Astrocyte (in vitro differentiated cells and primary cell): ENCODE measurements at regions not wholly inside any gene's neighbourhood (a gene's known extent, or its start where the extent isn't known, plus 50 kb on each side); places are given as distances from the start of the nearest gene placed in this dataset.

Source experiments
- DNase-seq: peaks from one replicate; pipeline ENCODE4 v3.0.0-alpha.2; 2010; ENCODE audit warnings: low read depth
- FAIRE-seq: peaks from 2 replicates; lab custom pipeline; 2011; peaks lifted over from hg19 to GRCh38; lab: Jason Lieb, UNC
- H2AFZ ChIP-seq: 2 replicates; pipeline ENCODE4 v1.6.0; 2012; ENCODE audit warnings: low read depth, low read length, inconsistent platforms
- H3K27ac ChIP-seq: 2 replicates; pipeline ENCODE4 v1.5.1; 2011; ENCODE audit warnings: low read depth, low read length, inconsistent platforms
- H3K27me3 ChIP-seq: 2 replicates; pipeline ENCODE4 v1.6.0; 2011; ENCODE audit warnings: low read length, inconsistent platforms; ENCODE audit not compliant: insufficient read depth
- H3K36me3 ChIP-seq: 2 replicates; pipeline ENCODE4 v1.5.1; 2011; ENCODE audit warnings: low read length, inconsistent platforms; ENCODE audit not compliant: insufficient read depth
- H3K4me1 ChIP-seq: 2 replicates; pipeline ENCODE4 v1.5.1; 2011; ENCODE audit warnings: low read length, inconsistent platforms; ENCODE audit not compliant: insufficient read depth
- H3K4me2 ChIP-seq: 2 replicates; pipeline ENCODE4 v1.6.0; 2012; ENCODE audit warnings: low read length, inconsistent platforms
- H3K4me3 ChIP-seq: 2 replicates; pipeline ENCODE4 v1.5.1; 2011; ENCODE audit warnings: low read depth, mild to moderate bottlenecking, low read length, inconsistent platforms; ENCODE audit not compliant: insufficient read depth
- H3K79me2 ChIP-seq: 2 replicates; pipeline ENCODE4 v1.6.0; 2012; ENCODE audit warnings: mild to moderate bottlenecking, low read length, inconsistent platforms; ENCODE audit not compliant: insufficient read depth
- H3K9ac ChIP-seq: 2 replicates; pipeline ENCODE4 v1.6.0; 2012; ENCODE audit warnings: mild to moderate bottlenecking, low read length, inconsistent platforms
- H3K9me3 ChIP-seq: 2 replicates; pipeline ENCODE4 v1.5.1; 2012; ENCODE audit warnings: low read depth, mild to moderate bottlenecking, low read length, inconsistent platforms; ENCODE audit not compliant: insufficient read depth
- H4K20me1 ChIP-seq: 2 replicates; pipeline ENCODE4 v1.6.0; 2012; ENCODE audit warnings: low read length, inconsistent platforms; ENCODE audit not compliant: insufficient read depth
- H3K27ac Mint-ChIP-seq: one replicate; pipeline ENCODE4 v1.8.0; 2021; ENCODE audit warnings: mild to moderate bottlenecking, mixed read lengths; ENCODE audit not compliant: unreplicated experiment
- H3K27me3 Mint-ChIP-seq: one replicate; pipeline ENCODE4 v1.8.0; 2021; ENCODE audit warnings: low read depth, mixed read lengths; ENCODE audit not compliant: unreplicated experiment
- H3K36me3 Mint-ChIP-seq: one replicate; pipeline ENCODE4 v1.8.0; 2021; ENCODE audit warnings: low read depth, mixed read lengths; ENCODE audit not compliant: unreplicated experiment
- H3K4me1 Mint-ChIP-seq: one replicate; pipeline ENCODE4 v1.8.0; 2021; ENCODE audit warnings: low read depth, mixed read lengths; ENCODE audit not compliant: unreplicated experiment
- H3K4me3 Mint-ChIP-seq: one replicate; pipeline ENCODE4 v1.8.0; 2021; ENCODE audit warnings: mild to moderate bottlenecking, moderate library complexity, mixed read lengths; ENCODE audit not compliant: unreplicated experiment
- H3K9me3 Mint-ChIP-seq: one replicate; pipeline ENCODE4 v1.8.0; 2021; ENCODE audit warnings: mild to moderate bottlenecking, mixed read lengths; ENCODE audit not compliant: unreplicated experiment
- CTCF ChIP-seq: IDR thresholded peaks from 2 replicates; pipeline ENCODE4 v1.5.1; 2011; ENCODE audit warnings: low read depth, mild to moderate bottlenecking, inconsistent platforms, low read length, moderate library complexity; ENCODE audit not compliant: insufficient read depth
- EZH2 ChIP-seq: IDR thresholded peaks from 2 replicates; pipeline ENCODE4 v1.6.1; 2012; ENCODE audit warnings: mild to moderate bottlenecking, low read length, inconsistent platforms; ENCODE audit not compliant: insufficient read depth

GRCh38 chr1:34398241-34398915 is 221.7 kb downstream of the C1orf94 start:
- Histone ChIP-seq H3K4me2 (no peak overlapping the region), H2AFZ (no peak overlapping the region), H3K27me3 (no peaks in the 10 kb centered on the region), H3K9ac (no peak overlapping the region), H3K79me2 (no peaks in the 10 kb centered on the region), H3K36me3 (no peaks in the 10 kb centered on the region), H3K4me3 (no peak overlapping the region), H3K9me3 (no peaks in the 10 kb centered on the region), H4K20me1 (no peaks in the 10 kb centered on the region), H3K27ac (no peak overlapping the region), H3K4me1 (no peaks in the 10 kb centered on the region)
- Mint-ChIP-seq H3K9me3 (peaks cover 2% of the 10 kb centered on the region), H3K27ac (no peak overlapping the region), H3K36me3 (no peaks in the 10 kb centered on the region), H3K27me3 (peaks cover 12% of the 10 kb centered on the region), H3K4me1 (no peaks in the 10 kb centered on the region), H3K4me3 (no peak overlapping the region)
- TF ChIP-seq CTCF (no peak), EZH2 (no peak)
- FAIRE-seq (no peak), DNase-seq (no peak)

- Histone ChIP-seq H3K27me3 (no peaks in the 10 kb centered on the region), H3K4me1 (no peaks in the 10 kb centered on the region), H3K4me2 (no peak overlapping the region), H3K36me3 (no peaks in the 10 kb centered on the region), H3K9me3 (no peaks in the 10 kb centered on the region), H2AFZ (no peak overlapping the region), H3K9ac (no peak overlapping the region), H4K20me1 (no peaks in the 10 kb centered on the region), H3K4me3 (no peak overlapping the region), H3K79me2 (no peaks in the 10 kb centered on the region), H3K27ac (no peak overlapping the region)
- H3K27me3 Mint-ChIP-seq: peaks cover 12% of the 10 kb centered on the region
- no peak overlapping the region for H3K27ac Mint-ChIP-seq
- no peaks in the 10 kb centered on the region for H3K4me1 Mint-ChIP-seq
- FAIRE-seq: no peak
- H3K36me3 Mint-ChIP-seq: no peaks in the 10 kb centered on the region
- H3K4me3 Mint-ChIP-seq: no peak overlapping the region
- no peak for TF ChIP-seq CTCF
- TF ChIP-seq EZH2: no peak
- peaks cover 2% of the 10 kb centered on the region for H3K9me3 Mint-ChIP-seq
- DNase-seq: no peak
Measured at GRCh38 chr1:34398916-34399275, 222.2 kb downstream of the C1orf94 start.

DNA sequence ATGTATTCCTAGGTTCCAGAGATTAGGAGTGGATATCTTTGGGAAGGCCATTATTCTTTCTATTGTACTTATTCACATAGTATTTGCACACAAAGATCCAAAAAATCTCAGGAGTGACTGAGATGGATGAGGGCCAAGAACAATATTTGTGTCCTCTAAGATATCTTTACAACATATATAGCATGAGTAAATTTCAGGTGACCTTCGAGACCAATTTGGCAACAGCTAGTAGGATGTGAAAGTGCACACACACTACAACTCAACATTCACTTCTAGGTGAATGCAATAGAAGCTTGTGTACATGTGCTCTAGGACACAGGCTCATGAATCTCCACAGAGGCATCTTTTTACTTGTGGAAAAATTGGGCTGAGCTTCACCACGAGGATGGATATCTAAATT is 224.0 kb downstream of the C1orf94 start:
- Mint-ChIP-seq H3K4me3 (no peak overlapping the region), H3K9me3 (peaks cover 2% of the 10 kb centered on the region), H3K27me3 (peaks cover 12% of the 10 kb centered on the region), H3K27ac (no peak overlapping the region), H3K36me3 (no peaks in the 10 kb centered on the region), H3K4me1 (no peaks in the 10 kb centered on the region)
- no peaks in the 10 kb centered on the region for H3K4me1 ChIP-seq
- no peaks in the 10 kb centered on the region for H4K20me1 ChIP-seq
- H3K9ac ChIP-seq: no peak overlapping the region
- no peak for TF ChIP-seq CTCF
- TF ChIP-seq EZH2: no peak
- H3K4me3 ChIP-seq: no peak overlapping the region
- no peaks in the 10 kb centered on the region for H3K79me2 ChIP-seq
- H2AFZ ChIP-seq: no peak overlapping the region
- H3K4me2 ChIP-seq: no peak overlapping the region
- H3K36me3 ChIP-seq: no peaks in the 10 kb centered on the region
- no peak overlapping the region for H3K27ac ChIP-seq
- no peak for FAIRE-seq
- DNase-seq: no peak
- H3K9me3 ChIP-seq: no peaks in the 10 kb centered on the region
- no peaks in the 10 kb centered on the region for H3K27me3 ChIP-seq
